ENCODE measurements at regions not wholly inside any gene's neighbourhood (a gene's known extent, or its start where the extent isn't known, plus 50 kb on each side); places are given as distances from the start of the nearest gene placed in this dataset.

DNA sequence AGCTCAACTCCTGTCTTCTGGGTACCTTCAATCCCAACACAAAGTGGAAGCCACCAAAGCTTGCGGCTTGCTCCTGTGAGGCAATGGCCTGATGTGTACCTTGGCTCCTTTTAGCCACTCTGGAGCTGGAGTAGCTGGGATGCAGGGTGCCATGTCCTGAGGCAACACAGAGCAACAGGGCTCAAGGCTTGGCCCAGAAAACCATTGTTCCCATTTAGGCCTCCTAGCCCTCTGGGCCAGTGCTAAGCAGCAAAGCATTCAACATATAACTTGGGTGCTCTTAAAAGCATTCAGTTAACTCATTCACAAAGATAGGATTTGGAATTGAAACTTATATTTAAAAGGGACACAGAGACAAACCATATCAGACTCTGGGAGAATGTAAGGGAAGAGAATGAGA, 194.5 kb upstream of the ARHGEF9 start:
- DNase-seq (ENCODE audit: low read depth in 1 of 2, low spot score in 1 of 2) (no peak), ATAC-seq (no peak), FAIRE-seq (no peak)
- Histone ChIP-seq H3K4me3 (no peak overlapping the region), H3K27ac (no peak overlapping the region), H3K9me3 (no peaks in the 10 kb centered on the region), H3K4me2 (no peak overlapping the region), H3K4me1 (no peaks in the 10 kb centered on the region)
- WGBS (ENCODE audit: missing lambda C conversion rate): 0% methylated on average over 1 of the region's 1 CpG
- POLR2A ChIA-PET: no interaction called here
- peak; percentile 53 for TF ChIP-seq ZFP36 (IDR thresholded peaks at IDR 0.05; ENCODE audit: borderline replicate concordance, partially characterized antibody)
- TF ChIP-seq POLR2A (IDR thresholded peaks at IDR 0.05; ENCODE audit: low read length): no peak
- CTCF ChIA-PET: no interaction called here

DNA sequence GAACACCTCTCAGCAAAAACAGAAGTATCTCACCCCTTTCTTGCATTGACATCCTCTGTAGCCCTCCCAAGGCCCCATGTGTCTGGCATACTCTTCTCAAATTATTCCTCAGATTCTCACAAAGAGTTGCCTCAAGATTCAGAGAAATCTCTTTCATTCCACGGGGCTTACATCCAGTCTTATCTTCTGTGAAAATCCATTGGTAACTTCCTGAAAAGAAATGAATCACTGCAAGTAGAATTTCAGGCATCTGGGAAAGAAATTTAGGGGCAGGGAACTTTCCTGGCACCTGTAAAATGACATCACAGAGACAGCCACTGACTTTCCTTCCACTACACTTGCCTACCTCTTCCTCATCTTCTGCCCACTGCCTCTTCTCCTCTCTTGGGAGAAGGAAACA, 182.5 kb upstream of the ARHGEF9 start:
- H3K4me3 ChIP-seq: no peak overlapping the region
- FAIRE-seq: no peak
- TF ChIP-seq RAD21 (conservative IDR thresholded peaks at IDR 0.05 in 1 of 2, IDR thresholded peaks at IDR 0.05 in 1 of 2) (no peak), EP300 (IDR thresholded peaks at IDR 0.05) (no peak), HOXA7 (CRISPR knock-in tag; IDR thresholded peaks at IDR 0.05) (no peak), ESRRA (IDR thresholded peaks at IDR 0.05; ENCODE audit: borderline replicate concordance, low read length) (no peak), ZC3H11A (IDR thresholded peaks at IDR 0.05) (no peak), POLR2A (IDR thresholded peaks at IDR 0.05; ENCODE audit: low read length) (no peak), SREBF2 (IDR thresholded peaks at IDR 0.05) (no peak), KDM1A (IDR thresholded peaks at IDR 0.05; ENCODE audit: low read depth) (no peak), EHF (CRISPR knock-in tag; IDR thresholded peaks at IDR 0.05) (no peak), EHMT2 (IDR thresholded peaks at IDR 0.05; ENCODE audit: low read depth) (no peak), TFCP2L1 (CRISPR knock-in tag; IDR thresholded peaks at IDR 0.05) (no peak)
- TF ChIP-seq, protein P1, sequence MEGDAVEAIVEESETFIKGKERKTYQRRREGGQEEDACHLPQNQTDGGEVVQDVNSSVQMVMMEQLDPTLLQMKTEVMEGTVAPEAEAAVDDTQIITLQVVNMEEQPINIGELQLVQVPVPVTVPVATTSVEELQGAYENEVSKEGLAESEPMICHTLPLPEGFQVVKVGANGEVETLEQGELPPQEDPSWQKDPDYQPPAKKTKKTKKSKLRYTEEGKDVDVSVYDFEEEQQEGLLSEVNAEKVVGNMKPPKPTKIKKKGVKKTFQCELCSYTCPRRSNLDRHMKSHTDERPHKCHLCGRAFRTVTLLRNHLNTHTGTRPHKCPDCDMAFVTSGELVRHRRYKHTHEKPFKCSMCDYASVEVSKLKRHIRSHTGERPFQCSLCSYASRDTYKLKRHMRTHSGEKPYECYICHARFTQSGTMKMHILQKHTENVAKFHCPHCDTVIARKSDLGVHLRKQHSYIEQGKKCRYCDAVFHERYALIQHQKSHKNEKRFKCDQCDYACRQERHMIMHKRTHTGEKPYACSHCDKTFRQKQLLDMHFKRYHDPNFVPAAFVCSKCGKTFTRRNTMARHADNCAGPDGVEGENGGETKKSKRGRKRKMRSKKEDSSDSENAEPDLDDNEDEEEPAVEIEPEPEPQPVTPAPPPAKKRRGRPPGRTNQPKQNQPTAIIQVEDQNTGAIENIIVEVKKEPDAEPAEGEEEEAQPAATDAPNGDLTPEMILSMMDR (IDR thresholded peaks at IDR 0.05): no peak
- TF ChIP-seq, protein P2, sequence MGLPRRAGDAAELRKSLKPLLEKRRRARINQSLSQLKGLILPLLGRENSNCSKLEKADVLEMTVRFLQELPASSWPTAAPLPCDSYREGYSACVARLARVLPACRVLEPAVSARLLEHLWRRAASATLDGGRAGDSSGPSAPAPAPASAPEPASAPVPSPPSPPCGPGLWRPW (IDR thresholded peaks at IDR 0.05): no peak
- TF ChIP-seq, protein P3, sequence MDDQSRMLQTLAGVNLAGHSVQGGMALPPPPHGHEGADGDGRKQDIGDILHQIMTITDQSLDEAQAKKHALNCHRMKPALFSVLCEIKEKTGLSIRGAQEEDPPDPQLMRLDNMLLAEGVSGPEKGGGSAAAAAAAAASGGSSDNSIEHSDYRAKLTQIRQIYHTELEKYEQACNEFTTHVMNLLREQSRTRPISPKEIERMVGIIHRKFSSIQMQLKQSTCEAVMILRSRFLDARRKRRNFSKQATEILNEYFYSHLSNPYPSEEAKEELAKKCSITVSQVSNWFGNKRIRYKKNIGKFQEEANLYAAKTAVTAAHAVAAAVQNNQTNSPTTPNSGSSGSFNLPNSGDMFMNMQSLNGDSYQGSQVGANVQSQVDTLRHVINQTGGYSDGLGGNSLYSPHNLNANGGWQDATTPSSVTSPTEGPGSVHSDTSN (IDR thresholded peaks at IDR 0.05): no peak
- TF ChIP-seq, protein P4, sequence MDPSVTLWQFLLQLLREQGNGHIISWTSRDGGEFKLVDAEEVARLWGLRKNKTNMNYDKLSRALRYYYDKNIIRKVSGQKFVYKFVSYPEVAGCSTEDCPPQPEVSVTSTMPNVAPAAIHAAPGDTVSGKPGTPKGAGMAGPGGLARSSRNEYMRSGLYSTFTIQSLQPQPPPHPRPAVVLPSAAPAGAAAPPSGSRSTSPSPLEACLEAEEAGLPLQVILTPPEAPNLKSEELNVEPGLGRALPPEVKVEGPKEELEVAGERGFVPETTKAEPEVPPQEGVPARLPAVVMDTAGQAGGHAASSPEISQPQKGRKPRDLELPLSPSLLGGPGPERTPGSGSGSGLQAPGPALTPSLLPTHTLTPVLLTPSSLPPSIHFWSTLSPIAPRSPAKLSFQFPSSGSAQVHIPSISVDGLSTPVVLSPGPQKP (IDR thresholded peaks at IDR 0.05; ENCODE audit: low read depth, low read length): no peak
- no peaks in the 10 kb centered on the region for H3K9me3 ChIP-seq
- H3K4me1 ChIP-seq: no peaks in the 10 kb centered on the region
- CTCF ChIA-PET: no interaction called here
- POLR2A ChIA-PET: no interaction called here
- DNase-seq (ENCODE audit: low read depth in 1 of 2, low spot score in 1 of 2): no peak
- no peak overlapping the region for H3K27ac ChIP-seq
- H3K4me2 ChIP-seq: no peak overlapping the region
- 0% methylated on average over 1 of the region's 1 CpG for WGBS (ENCODE audit: missing lambda C conversion rate)
- ATAC-seq: no peak

DNA sequence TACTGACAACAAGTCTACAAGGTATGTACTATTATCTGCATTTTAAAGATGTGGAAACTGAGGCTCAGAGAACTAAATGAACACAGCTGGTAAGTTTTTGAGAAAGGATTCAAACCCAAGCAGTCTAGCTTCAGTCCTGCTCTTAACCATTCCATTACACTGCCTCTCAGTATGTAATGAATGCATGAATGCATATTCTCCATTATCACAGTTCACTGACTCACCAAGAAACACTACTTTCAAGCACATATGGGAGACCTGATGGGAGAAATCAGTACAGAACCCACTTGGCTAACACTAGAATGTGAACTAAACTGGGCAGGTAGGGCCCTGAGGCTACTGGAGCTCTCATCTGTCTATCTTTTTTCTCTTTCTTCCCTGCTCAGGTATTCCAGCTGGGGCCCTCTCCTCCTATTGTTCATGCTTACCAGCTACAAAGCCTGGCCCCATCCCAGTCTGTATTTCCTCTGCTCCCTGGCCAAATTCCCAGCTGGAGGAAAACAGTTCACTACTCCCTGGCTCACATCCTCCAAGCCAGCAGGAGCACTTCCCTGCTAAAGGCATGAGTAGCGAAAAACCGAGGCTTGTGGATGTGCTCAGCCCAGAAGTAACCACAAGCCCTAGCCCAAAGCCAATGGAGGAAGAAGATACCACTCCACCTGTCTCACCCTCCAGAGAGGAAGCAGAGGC, 178.2 kb upstream of the ARHGEF9 start:
- Histone ChIP-seq H3K4me2 (no peak overlapping the region), H3K4me3 (no peak overlapping the region), H3K4me1 (no peaks in the 10 kb centered on the region), H3K27ac (no peak overlapping the region), H3K9me3 (no peaks in the 10 kb centered on the region)
- ATAC-seq (no peak), FAIRE-seq (no peak), DNase-seq (ENCODE audit: low read depth in 1 of 2, low spot score in 1 of 2) (no peak)
- POLR2A ChIA-PET: no interaction called here
- CTCF ChIA-PET: no interaction called here
- WGBS (ENCODE audit: missing lambda C conversion rate): 0% methylated on average over 2 of the region's 2 CpGs
- no peak for TF ChIP-seq FOXS1 (CRISPR knock-in tag; IDR thresholded peaks at IDR 0.05)
- TF ChIP-seq, protein P5, sequence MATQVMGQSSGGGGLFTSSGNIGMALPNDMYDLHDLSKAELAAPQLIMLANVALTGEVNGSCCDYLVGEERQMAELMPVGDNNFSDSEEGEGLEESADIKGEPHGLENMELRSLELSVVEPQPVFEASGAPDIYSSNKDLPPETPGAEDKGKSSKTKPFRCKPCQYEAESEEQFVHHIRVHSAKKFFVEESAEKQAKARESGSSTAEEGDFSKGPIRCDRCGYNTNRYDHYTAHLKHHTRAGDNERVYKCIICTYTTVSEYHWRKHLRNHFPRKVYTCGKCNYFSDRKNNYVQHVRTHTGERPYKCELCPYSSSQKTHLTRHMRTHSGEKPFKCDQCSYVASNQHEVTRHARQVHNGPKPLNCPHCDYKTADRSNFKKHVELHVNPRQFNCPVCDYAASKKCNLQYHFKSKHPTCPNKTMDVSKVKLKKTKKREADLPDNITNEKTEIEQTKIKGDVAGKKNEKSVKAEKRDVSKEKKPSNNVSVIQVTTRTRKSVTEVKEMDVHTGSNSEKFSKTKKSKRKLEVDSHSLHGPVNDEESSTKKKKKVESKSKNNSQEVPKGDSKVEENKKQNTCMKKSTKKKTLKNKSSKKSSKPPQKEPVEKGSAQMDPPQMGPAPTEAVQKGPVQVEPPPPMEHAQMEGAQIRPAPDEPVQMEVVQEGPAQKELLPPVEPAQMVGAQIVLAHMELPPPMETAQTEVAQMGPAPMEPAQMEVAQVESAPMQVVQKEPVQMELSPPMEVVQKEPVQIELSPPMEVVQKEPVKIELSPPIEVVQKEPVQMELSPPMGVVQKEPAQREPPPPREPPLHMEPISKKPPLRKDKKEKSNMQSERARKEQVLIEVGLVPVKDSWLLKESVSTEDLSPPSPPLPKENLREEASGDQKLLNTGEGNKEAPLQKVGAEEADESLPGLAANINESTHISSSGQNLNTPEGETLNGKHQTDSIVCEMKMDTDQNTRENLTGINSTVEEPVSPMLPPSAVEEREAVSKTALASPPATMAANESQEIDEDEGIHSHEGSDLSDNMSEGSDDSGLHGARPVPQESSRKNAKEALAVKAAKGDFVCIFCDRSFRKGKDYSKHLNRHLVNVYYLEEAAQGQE (IDR thresholded peaks at IDR 0.05): no peak
- no peak for TF ChIP-seq NR3C1 (IDR thresholded peaks at IDR 0.05)
- TF ChIP-seq TP53 (CRISPR knock-in tag; IDR thresholded peaks at IDR 0.05): no peak
- TF ChIP-seq MYC (IDR thresholded peaks at IDR 0.05; ENCODE audit: borderline replicate concordance, low read length): no peak
- TF ChIP-seq RAD21 (conservative IDR thresholded peaks at IDR 0.05 in 1 of 2, IDR thresholded peaks at IDR 0.05 in 1 of 2): no peak
- TF ChIP-seq RFX5 (IDR thresholded peaks at IDR 0.05): no peak
- no peak for TF ChIP-seq POLR2AphosphoS2 (conservative IDR thresholded peaks at IDR 0.05; ENCODE audit: low read length)
- no peak for TF ChIP-seq HOXB5 (CRISPR knock-in tag; IDR thresholded peaks at IDR 0.05)
- no peak for TF ChIP-seq EHF (CRISPR knock-in tag; IDR thresholded peaks at IDR 0.05)
- TF ChIP-seq TFCP2L1 (CRISPR knock-in tag; IDR thresholded peaks at IDR 0.05): no peak
- no peak for TF ChIP-seq RARB (CRISPR knock-in tag; IDR thresholded peaks at IDR 0.05)
- no peak for TF ChIP-seq GATA3 (IDR thresholded peaks at IDR 0.05; ENCODE audit: borderline replicate concordance)
- no peak for TF ChIP-seq CBX8 (IDR thresholded peaks at IDR 0.05)
